GM13977 (cell line): ENCODE measurements at regions not wholly inside any gene's neighbourhood (a gene's known extent, or its start where the extent isn't known, plus 50 kb on each side); places are given as distances from the start of the nearest gene placed in this dataset.
"Not testable (repeated sequence)": the region's sequence is repeated elsewhere in the genome, so short reads cannot be mapped to it uniquely, and the experiment has no call there.

Experiments
- DNase-seq: peaks from one replicate; pipeline ENCODE4 v3.0.0; 2012; ENCODE audit warnings: low spot score
- in situ Hi-C: fragments of 300-500 bp; cut with MboI; formaldehyde crosslinking; loops from one replicate; pipeline ENCODE4 v1.12.0; 2022; ENCODE audit warnings: low sequenced_read_pairs, low pct_unique_long_range_greater_than_20kb, mixed read lengths, inconsistent platforms; ENCODE audit not compliant: unreplicated experiment
- TF ChIP-seq, protein P1 (sequence below): IDR thresholded peaks from 2 replicates; pipeline ENCODE4 v1.5.1; 2012; ENCODE audit warnings: mild to moderate bottlenecking, control low read depth; ENCODE audit not compliant: insufficient read depth; ENCODE audit errors: extremely low read depth, missing control alignments

- in situ Hi-C loops, result no loop called here
- DNase-seq, result no peak
- TF ChIP-seq, protein P1, sequence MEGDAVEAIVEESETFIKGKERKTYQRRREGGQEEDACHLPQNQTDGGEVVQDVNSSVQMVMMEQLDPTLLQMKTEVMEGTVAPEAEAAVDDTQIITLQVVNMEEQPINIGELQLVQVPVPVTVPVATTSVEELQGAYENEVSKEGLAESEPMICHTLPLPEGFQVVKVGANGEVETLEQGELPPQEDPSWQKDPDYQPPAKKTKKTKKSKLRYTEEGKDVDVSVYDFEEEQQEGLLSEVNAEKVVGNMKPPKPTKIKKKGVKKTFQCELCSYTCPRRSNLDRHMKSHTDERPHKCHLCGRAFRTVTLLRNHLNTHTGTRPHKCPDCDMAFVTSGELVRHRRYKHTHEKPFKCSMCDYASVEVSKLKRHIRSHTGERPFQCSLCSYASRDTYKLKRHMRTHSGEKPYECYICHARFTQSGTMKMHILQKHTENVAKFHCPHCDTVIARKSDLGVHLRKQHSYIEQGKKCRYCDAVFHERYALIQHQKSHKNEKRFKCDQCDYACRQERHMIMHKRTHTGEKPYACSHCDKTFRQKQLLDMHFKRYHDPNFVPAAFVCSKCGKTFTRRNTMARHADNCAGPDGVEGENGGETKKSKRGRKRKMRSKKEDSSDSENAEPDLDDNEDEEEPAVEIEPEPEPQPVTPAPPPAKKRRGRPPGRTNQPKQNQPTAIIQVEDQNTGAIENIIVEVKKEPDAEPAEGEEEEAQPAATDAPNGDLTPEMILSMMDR, result no peak
Observed at GRCh38 chr2:52035391-52035790, 1003.5 kb upstream of the NRXN1 start.

DNA sequence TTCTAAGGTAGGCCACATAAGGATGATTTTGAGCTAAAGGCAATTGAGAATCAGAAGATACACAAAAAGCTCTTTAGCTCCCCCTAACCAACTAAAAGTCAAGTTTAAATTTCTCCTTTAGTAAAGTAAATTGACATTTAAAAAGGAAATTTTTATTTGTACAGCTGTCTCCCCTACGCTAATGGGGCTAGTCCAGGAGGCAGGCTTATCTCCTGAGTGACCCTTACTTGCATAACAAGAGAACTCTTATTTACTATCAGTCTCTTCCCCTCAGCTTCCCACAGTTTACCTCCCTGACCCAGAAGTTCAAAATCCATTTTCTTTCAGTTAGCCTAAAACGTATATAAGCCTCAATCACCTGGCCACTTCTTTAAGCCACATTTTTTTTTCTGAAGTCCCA, 1002.8 kb upstream of the NRXN1 start:
- in situ Hi-C loops, result no loop called here
- no peak for DNase-seq
- TF ChIP-seq, protein P1, result no peak

- TF ChIP-seq, protein P1, result no peak
- in situ Hi-C loops, result no loop called here
- DNase-seq, result no peak
Observed at GRCh38 chr2:52022006-52022405, 990.1 kb upstream of the NRXN1 start.

GRCh38 chr2:52017646-52018235, 985.8 kb upstream of the NRXN1 start:
- in situ Hi-C loops, result no loop called here
- TF ChIP-seq, protein P1, result no peak
- DNase-seq, result no peak

- in situ Hi-C loops, DNase-seq: not testable (repeated sequence)
Observed at GRCh38 chr2:52006821-52007366, 975.0 kb upstream of the NRXN1 start.

DNA sequence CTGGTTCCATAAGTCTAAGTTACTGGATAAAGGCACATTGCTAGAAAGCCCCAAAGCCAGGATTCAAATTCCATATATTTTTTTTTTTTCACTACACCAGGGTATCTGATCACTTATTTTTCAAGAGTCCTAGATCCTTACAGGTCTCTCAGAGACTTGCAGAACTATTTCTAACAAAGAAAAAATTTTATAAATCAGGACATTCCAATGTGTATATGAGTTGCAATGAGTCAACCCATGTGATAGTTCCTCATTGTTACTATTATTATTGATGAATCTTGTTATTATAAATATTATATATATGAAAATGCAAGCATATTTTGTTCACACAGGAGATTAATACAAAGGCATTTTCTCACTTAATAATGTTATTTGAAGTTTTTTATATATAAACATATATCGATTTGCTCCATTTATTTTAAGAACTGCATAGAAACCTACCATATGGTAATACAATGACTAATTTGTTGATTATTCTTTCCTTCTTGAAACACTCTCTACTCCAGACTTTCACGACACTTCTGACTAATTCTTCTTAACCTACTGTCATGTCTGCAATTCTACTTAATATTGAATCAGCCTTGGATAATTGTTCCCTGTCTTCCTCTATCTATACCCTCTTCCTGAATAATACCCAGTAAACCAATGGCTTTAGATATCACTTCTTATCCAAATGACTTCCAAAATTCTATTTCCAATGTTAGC, 968.4 kb upstream of the NRXN1 start:
- no peak for DNase-seq
- in situ Hi-C loops, result no loop called here
- TF ChIP-seq, protein P1, result no peak

DNA sequence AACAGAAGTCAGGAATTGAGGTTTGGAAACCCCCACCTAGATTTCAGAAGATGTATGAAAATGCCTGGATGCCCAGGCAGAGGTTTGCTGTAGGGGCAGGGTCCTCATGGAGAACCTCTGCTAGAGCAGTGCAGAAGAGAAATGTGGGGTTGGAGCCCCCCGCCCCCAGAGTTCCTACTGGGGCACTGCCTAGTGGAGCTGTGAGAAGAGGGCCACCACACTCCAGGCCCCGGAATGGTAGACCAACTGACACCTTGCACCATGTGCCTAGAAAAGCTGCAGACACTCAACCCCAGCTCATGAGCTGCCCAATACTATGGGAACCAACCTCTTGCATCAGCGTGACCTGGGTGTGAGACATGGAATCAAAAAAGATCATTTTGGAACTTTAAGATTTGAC, 967.0 kb upstream of the NRXN1 start:
- no peak for DNase-seq
- TF ChIP-seq, protein P1, result no peak
- in situ Hi-C loops, result no loop called here
